ENCODE measurements at regions not wholly inside any gene's neighbourhood (a gene's known extent, or its start where the extent isn't known, plus 50 kb on each side); places are given as distances from the start of the nearest gene placed in this dataset.

DNA sequence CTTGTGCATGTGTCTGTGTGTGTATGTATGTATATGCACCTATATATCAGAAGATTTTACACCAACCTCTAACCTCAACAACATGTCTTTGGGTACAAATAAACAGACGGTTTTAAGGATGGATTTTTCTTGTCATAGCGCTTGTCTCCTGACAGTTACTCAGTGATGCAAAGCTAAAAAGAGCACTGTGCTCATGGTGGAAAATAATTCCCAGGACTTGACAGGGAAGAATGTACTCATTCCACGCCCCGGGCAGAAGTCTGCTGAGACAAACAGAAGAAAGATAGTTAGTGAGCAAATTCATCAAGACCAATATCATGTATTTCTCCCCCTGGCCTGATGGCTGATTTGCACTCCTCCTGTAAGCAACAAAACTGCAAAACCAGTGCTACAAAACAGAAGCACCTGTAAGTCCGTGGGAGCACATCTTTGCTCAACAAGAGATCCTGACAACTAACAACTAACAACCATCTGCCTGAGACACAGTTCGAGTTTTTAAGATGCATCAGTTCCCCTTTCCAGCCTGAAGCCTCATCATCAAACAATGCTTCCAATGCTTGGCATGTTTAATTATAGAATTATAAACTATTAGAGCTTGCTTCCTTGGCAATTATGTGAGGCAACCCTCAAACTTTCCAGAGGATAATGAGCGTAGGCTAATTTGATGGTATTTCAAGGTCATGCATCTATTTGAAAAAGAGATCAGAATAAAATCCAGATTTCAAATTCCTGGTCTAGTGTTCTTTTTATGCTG lies 812.7 kb upstream of the MIR17HG start:
- intact Hi-C loops (cut with DNase I; ENCODE audit: low total_unique reads): no loop called here

GRCh38 chr13:90535421-90535820 lies 812.1 kb upstream of the MIR17HG start:
- no peaks in the 10 kb centered on the region for H3K9me3 ChIP-seq
- H3K36me3 ChIP-seq: no peaks in the 10 kb centered on the region
- H3K27ac ChIP-seq: no peak overlapping the region
- no peak for DNase-seq (ENCODE audit: low spot score in 2 of 2)
- no peaks in the 10 kb centered on the region for H3K4me1 ChIP-seq
- TF ChIP-seq CTCF (IDR thresholded peaks at IDR 0.05) (no peak), POLR2A (IDR thresholded peaks at IDR 0.05) (no peak), POLR2AphosphoS5 (IDR thresholded peaks at IDR 0.05) (no peak)
- no peaks in the 10 kb centered on the region for H3K27me3 ChIP-seq
- intact Hi-C loops (cut with DNase I; ENCODE audit: low total_unique reads): no loop called here
- no peak overlapping the region for H3K4me3 ChIP-seq

More for the DNA sequence above, 812.7 kb upstream of the MIR17HG start:
- H3K27ac ChIP-seq: no peak overlapping the region
- H3K27me3 ChIP-seq: no peaks in the 10 kb centered on the region
- no peak for TF ChIP-seq POLR2A (IDR thresholded peaks at IDR 0.05)
- TF ChIP-seq CTCF (IDR thresholded peaks at IDR 0.05): no peak
- no peak for TF ChIP-seq POLR2AphosphoS5 (IDR thresholded peaks at IDR 0.05)
- DNase-seq (ENCODE audit: low spot score in 2 of 2): no peak
- no peaks in the 10 kb centered on the region for H3K36me3 ChIP-seq
- H3K9me3 ChIP-seq: no peaks in the 10 kb centered on the region
- H3K4me3 ChIP-seq: no peak overlapping the region
- H3K4me1 ChIP-seq: no peaks in the 10 kb centered on the region

DNA sequence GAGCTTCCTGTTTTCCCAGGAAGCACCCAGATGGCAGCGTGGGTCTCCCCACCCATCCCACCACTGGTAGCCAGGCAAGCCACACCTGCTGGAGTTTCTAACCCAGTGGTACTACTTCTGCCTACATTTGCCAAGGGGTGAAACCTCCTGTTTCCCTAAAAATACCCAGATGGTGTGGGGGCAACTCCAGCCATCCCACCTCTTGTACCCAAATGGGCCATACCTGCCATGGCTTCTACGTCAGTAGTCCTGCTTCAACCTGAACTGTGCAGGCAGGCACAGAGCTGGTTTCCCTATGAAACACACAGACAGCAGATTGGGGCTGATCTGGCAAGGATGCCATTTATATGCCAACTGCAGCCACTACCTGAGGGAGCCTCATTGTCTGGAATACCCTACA lies 809.4 kb upstream of the MIR17HG start:
- Histone ChIP-seq H3K27me3 (no peaks in the 10 kb centered on the region), H3K4me1 (no peaks in the 10 kb centered on the region), H3K36me3 (no peaks in the 10 kb centered on the region), H3K9me3 (no peaks in the 10 kb centered on the region), H3K4me3 (no peak overlapping the region), H3K27ac (no peak overlapping the region)
- intact Hi-C loops (cut with DNase I; ENCODE audit: low total_unique reads): no loop called here
- TF ChIP-seq POLR2AphosphoS5 (IDR thresholded peaks at IDR 0.05) (no peak), POLR2A (IDR thresholded peaks at IDR 0.05) (no peak), CTCF (IDR thresholded peaks at IDR 0.05) (no peak)
- no peak for DNase-seq (ENCODE audit: low spot score in 2 of 2)

DNA sequence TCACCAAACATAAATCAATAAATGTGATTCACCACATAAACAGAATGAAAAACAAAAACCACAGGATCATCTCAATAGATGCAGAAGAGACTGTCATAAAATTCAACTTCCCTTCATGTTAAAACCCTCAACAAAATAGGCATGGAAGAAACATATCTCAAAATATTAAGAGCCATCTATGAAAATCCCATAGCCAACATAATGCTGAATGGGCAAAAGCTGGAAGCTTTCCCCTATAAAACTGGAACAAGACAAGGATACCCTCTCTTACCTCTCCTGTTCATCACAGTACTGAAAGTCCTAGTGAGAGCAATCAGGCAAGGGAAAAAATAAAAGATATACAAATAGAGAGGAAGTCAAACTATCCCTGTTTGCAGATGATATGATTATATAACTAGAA lies 806.1 kb upstream of the MIR17HG start:
- H3K4me1 ChIP-seq: no peaks in the 10 kb centered on the region
- no peak overlapping the region for H3K27ac ChIP-seq
- intact Hi-C loops (cut with DNase I; ENCODE audit: low total_unique reads): no loop called here
- no peak overlapping the region for H3K4me3 ChIP-seq
- no peaks in the 10 kb centered on the region for H3K9me3 ChIP-seq
- TF ChIP-seq CTCF (IDR thresholded peaks at IDR 0.05) (no peak), POLR2A (IDR thresholded peaks at IDR 0.05) (no peak), POLR2AphosphoS5 (IDR thresholded peaks at IDR 0.05) (no peak)
- no peak for DNase-seq (ENCODE audit: low spot score in 2 of 2)
- H3K27me3 ChIP-seq: no peaks in the 10 kb centered on the region
- no peaks in the 10 kb centered on the region for H3K36me3 ChIP-seq

GRCh38 chr13:90542959-90543505 lies 804.5 kb upstream of the MIR17HG start:
- Histone ChIP-seq H3K9me3 (peaks cover 6 to 7% of the 10 kb centered on the region in 2 donors), H3K27ac (no peak overlapping the region), H3K27me3 (no peaks in the 10 kb centered on the region), H3K4me1 (no peaks in the 10 kb centered on the region), H3K4me3 (no peak overlapping the region), H3K36me3 (no peaks in the 10 kb centered on the region)
- no peak for DNase-seq (ENCODE audit: low spot score in 2 of 2)
- intact Hi-C loops (cut with DNase I; ENCODE audit: low total_unique reads): no loop called here
- no peak for TF ChIP-seq CTCF (IDR thresholded peaks at IDR 0.05)
- TF ChIP-seq POLR2A (IDR thresholded peaks at IDR 0.05): no peak
- no peak for TF ChIP-seq POLR2AphosphoS5 (IDR thresholded peaks at IDR 0.05)
